GM21825 (cell line): ENCODE measurements at regions not wholly inside any gene's neighbourhood (a gene's known extent, or its start where the extent isn't known, plus 50 kb on each side); places are given as distances from the start of the nearest gene placed in this dataset.

Experiments
- ATAC-seq: cut with Tn5 transposase; IDR thresholded peaks from one replicate; pipeline ENCODE4 v1.9.1; 2021; ENCODE audit warnings: mild to moderate bottlenecking, moderate library complexity; ENCODE audit not compliant: unreplicated experiment

- no peak for ATAC-seq
Measured at GRCh38 chr20:59547596-59547995, 56.7 kb upstream of the PHACTR3 start.
